Urothelium cell line (cell line): ENCODE measurements at regions not wholly inside any gene's neighbourhood (a gene's known extent, or its start where the extent isn't known, plus 50 kb on each side); places are given as distances from the start of the nearest gene placed in this dataset.
"Not testable (repeated sequence)": the region's sequence is repeated elsewhere in the genome, so short reads cannot be mapped to it uniquely, and the experiment has no call there.

Source experiments
- DNase-seq: peaks from one replicate; pipeline ENCODE4 v3.0.0; 2011; ENCODE audit warnings: low spot score, mixed read lengths
- FAIRE-seq: peaks from 2 replicates; lab custom pipeline; 2011; peaks lifted over from hg19 to GRCh38; lab: Jason Lieb, UNC

DNA sequence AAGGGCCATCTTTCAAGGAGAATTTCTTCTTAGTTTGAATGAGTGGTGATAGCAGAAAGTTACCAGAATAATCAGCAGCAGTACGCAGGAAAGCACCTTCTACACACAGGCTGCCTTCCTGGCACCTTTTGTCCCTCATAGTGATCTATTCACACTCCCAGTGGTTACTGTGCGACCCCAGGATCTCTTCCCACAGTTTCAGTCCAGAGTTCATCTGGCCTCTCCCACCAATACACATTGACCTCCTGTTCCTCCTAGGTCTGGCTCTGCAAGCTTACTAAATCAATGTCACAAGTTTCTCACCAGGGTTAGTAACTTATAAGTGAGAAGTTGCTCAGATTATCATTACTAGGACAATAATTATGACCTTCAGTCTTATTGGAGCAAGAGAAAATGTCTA, 99.1 kb upstream of the PIK3R1 start:
- DNase-seq = no peak
- FAIRE-seq = no peak

DNA sequence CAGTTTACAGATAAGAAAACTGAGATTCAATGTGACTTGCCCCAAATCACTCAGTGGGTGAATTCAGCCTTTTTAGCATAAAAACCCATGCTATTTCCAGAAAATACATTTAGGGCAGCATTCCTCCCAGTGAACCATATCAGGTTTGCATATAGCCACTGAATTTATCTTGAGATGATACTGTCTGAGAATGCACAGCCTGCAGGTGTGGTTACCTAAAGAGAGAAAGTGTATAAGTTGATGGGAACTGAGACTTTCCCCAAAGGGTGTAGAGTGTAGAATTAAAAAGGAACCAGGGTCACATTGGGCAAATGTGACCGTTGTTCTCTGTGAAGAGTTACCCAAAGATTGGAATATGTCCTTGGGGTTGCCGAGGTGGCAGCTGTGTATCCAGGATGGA, 100.0 kb upstream of the PIK3R1 start:
- FAIRE-seq = no peak
- DNase-seq = no peak

DNA sequence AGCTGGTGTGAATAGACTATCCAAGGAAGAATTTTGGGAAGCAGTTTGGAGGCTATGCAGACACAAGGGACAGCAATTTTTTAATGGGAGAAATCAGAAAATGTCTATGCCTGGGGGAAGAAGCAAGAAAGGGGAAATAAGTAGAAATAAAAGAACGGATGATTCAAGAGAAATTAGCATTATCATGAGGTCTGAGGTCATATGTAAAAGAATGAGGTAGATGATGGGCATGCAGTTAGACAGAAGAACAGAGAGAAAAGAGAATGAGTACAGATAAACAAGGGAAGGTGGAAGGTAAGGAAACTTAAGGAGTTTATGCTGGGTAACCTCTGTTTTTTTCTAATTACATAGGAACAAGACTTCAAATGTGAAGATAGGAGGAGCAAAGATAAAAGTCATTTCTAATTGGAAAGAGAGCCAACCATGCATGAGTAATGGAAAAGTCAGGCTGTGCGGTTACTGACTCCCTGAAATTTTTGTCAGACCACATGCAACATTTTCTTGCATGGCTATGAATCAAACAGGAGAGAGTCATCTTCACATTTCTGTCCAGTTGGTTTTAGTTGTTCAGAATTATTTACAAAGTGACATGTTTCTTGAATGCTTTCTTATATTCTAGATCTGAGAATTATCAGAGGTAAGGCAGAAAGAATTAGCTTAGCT, 101.0 kb upstream of the PIK3R1 start:
- DNase-seq (peak; percentile 32), FAIRE-seq (no peak)

DNA sequence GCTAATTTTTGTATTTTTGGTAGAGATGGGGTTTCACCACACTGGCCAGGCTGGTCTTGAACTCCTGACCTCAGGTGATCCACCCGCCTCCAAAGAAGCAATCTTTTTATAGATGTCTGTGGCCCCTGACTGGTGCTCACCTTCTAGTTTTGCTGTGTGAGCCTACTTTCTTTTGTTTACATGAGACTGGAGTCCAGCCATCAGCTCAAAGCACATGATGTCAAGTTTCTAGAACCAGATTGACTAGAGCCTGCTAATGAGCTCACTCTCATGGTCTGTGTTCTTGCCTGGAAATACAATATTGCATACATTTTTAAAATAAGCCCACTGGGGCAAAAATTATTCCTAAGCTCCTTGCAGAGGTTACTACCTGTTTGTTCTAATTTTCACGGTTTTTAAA, 102.9 kb upstream of the PIK3R1 start:
- FAIRE-seq (no peak), DNase-seq (no peak)

DNA sequence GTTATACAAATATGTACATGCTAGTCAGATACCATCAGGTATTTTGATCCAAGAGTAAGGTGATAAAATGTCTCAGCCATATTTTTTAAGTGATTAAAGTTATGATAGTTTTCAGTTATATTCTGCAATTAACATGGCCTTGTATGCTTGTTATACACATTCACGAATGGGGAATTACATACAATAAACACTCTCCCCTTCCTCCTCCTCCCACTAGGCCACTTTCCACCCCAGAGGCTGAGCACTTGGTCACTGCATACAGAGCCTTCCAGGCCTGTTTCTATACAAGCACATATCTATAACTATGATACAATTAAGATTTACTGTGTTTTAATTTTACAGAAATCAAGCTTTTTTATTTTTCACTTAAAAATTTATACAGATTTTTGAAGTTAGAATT, 104.7 kb upstream of the PIK3R1 start:
- FAIRE-seq = no peak

DNA sequence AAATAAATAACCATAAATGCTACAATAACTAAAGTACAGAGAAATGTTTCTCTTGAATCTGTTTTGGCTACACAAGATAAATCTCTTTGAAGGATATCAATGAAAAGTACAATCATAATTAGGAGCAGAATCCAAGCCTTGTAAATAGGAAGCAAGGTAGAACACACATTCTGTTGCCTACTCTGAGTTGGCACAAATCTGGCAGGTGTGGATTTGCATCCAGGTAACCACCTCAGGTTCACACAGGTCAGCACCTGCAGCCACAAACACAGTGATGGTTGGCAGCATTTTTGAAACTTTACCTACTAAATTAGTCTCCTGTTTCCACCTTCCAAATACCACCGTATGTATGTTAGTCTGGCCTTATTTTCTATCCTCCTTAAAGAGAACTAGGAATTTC, 105.3 kb upstream of the PIK3R1 start:
- no peak for DNase-seq

More for the DNA sequence above, 104.7 kb upstream of the PIK3R1 start:
- no peak for DNase-seq

DNA sequence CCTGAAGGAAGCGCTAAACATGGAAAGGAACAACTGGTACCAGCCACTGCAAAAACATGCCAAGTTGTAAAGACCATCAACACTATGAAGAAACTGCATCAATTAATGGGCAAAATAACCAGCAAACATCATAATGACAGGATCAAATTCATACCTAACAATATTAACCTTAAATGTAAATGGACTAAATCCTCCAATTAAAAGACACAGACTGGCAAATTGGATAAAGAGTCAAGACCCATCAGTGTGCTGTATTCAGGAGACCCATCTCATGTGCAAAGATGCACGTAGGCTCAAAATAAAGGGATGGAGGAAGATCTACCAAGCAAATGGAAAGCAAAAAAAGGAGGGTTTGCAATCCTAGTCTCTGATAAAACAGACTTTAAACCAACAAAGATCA, 111.3 kb upstream of the PIK3R1 start:
- not testable (repeated sequence) for DNase-seq, FAIRE-seq

More for the DNA sequence above, 105.3 kb upstream of the PIK3R1 start:
- no peak for FAIRE-seq

DNA sequence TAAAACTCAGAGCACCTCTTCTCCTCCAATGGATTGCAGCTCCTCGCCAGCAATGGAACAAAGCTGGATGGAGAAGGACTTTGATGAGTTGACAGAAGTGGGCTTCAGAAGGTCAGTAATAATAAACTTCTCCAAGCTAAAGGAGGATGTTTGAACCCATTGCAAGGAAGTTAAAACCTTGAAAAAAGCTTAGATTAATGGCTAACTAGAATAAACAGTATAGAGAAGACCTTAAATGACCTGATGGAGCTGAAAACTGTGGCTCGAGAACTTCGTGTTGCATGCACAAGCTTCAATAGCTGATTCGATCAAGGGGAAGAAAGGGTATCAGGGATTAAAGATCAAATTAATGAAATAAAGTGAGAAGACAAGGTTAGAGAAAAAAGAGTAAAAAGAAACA, 112.3 kb upstream of the PIK3R1 start:
- FAIRE-seq, DNase-seq: not testable (repeated sequence)

DNA sequence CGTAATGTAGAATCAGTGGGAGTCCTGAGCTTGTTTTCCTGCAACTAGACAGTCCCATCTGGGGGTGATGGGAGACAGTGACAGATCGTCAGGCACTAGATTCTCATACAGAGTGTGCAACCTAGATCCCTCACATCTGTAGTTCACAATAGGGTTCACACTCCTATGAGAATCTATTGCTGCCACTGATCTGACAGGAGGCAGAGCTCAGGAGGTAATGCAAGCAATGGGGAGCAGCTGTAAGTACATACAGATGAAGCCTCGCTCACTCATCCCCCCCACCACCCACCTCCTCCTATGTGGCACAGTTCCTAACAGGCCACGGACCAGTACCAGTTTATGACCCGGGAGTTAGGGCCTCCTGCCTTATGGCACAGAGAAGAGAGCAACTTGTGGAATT, 116.2 kb upstream of the PIK3R1 start:
- FAIRE-seq = no peak
- no peak for DNase-seq

DNA sequence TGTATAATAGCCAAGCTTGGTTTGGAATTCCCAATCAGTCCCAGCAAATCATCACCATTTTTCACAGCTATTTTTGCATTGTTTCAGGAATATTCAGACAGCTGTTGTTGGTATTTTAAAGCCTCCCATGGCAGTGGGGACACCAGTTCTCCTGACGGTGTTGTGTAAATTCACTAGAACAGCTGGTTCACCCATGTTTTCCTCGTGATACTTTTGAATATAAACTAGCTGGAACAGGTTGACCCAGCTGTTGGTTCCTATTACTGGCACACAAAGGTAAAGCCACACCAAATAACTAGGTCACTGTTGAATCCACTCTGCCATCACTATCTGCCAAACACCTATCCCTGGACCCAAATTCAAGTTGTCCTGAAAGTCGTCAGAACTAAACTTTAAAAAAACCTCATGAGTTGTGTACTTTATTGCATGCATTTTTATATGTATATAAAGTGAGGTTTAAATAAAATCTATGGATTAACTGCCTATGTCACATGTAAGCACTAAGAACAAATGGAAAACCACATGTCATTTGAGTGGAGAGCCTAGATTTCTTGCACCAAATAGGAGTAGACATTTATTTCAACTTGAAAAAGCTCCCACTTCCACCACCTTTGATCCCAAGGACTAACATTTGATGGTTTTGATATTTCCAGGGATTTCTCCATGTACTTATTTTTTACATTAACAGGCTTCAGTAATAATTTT, 121.9 kb upstream of the PIK3R1 start:
- FAIRE-seq = no peak
- DNase-seq = no peak

DNA sequence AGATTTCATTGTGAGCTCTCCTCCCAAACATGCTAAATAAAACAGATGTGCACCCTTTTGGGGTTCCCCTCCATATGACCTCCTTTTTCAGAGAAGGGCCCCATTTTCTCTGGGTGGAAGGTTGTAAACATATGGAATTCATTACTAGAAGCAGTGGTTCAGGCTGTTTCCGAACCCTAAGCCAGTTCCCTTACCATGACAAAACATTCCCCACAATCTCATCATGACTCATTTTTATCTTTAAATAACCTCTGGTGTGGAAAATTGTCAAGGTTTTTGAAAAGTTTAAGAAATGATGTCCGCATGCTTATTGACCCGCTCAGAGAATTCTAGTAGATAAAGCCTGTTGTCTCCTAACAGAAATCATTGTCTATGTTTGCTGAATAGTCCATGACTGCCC, 127.3 kb upstream of the PIK3R1 start:
- FAIRE-seq (no peak), DNase-seq (no peak)

DNA sequence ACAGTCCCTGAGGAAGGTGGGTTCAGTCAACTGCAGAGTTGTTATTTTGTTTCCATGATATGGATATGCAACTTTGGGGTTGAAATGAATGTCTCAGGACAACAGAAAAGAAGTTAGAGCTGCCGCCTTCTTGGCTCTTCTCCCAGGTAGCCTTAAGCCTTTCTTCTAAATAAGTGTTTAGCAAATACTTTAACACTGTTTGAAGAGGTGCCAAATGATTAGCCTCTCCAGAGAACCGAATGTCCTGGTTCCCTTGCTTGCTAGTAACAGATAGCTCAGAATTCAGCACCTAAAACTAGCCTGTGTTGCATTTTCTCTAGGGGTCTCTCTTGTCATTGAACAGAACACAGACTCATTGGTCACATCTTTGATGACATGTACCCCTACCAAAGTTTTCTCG, 127.7 kb upstream of the PIK3R1 start:
- FAIRE-seq (no peak), DNase-seq (no peak)

DNA sequence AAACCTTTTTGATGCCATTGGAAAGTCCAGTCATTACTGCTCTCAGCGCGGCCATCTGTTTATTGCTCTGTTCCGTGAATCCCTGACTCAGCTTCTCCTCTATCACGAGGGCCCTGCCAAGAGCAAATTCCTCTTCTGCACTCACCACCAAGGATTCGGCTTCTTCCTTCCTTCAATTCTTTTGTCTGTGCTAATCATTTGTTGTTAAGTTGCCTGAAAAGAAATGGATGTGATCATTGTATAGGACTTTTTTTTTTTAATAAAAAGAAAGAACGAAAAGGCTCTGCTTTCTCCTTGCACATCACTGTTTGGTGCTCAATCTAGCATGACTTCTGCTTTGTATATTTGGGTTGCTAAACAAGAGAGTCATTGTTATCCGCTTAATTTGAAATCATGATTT, 128.7 kb upstream of the PIK3R1 start:
- FAIRE-seq (no peak), DNase-seq (no peak)

DNA sequence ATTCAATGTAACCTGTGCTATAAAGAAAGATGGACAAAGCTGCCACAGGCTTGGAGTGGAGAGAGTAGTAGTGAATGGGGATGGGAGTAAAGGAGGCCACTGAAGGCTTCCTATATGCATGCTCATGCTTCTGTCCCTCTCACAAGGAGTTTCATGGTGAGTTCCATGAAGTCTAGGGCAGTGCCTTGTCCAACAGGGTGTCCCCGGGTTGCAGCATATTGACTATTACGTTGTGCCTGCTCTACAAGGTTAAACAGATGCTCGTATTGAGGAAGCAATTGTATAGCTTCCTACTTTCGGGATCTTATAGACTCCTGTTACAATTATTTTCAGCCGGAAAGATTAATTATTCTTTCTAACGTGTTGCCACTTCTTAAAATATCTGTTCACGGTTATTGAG, 129.1 kb upstream of the PIK3R1 start:
- DNase-seq = no peak
- no peak for FAIRE-seq

DNA sequence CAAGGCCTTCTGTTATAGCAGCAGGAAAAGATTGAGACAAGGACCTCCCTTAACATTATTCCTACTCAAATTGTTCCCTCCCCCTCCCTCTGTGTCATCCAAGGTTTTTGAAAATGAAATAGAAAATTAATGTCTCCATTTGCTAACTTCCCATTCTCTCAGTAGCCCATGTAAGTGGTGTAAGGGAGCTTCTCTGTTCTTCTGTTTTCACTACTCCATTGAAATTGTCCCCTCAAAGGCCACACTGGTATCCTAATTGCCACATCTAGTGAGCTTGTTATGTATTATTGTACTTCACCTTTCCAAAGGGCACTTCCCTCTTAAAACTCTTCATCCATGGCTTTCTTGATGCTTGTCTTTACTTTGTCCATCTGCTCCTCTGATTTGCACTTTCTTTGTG, 131.2 kb upstream of the PIK3R1 start:
- FAIRE-seq = no peak
- DNase-seq = no peak

DNA sequence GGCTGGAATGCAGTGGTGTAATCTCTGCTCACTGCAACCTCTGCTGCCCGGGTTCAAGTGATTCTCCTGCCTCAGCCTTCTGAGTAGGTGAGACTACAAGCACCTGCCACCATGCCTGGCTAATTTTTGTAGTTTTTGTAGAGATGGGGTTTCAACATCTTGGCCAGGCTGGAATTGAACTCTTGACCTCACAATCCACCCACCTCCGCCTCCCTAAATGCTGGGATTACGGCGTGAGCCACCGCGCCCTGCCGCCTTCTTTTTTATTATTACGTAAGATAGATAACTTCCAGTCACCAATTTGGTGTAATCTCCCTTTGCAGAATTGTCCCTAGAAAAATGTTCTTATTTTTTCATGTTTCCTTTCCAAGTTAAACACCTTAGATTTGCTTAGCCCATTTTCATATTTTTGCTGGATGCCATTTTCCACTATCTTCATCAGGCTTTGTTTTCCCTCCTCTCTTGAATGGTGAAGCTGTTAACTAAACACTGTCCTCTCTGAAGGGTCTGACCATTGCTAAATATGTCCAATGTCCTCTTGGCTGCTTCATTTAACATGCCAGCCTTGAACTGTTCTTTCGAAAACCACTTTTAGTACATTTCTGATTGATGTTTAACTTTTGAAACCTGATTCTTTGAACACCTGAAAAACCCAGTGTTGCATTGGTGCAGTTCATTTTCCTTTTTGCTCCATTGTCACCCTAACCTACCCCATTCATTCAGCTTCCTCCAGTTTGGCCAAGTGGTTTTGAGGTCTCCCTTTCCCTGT, 135.1 kb upstream of the PIK3R1 start:
- FAIRE-seq = no peak
- no peak for DNase-seq

DNA sequence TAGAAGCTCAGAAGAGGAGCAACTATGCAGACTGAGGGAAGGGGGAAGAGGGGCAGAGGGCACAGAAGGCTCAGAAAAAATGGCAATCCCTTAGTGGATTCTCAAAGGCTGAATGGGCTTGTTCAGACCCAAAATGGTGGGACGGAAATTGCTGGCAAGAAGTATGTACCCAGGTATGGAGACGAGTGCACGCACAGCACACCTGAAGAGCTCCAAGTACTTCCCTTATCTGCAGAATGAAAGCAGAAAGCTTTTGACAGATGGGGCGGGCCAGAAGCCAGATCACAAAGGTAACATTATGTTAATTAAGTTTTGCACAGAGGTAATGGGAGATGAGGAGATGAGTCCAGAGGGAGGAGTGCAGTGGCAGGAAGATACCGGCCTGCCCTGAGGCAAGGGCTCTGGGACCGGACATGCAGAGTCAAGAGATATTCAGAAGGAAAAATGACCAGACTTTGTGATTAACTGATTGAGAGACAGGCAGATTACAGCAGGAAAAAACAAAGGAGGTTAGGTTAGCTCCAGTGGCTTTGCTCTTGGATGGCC, 138.1 kb upstream of the PIK3R1 start:
- FAIRE-seq (no peak), DNase-seq (no peak)

DNA sequence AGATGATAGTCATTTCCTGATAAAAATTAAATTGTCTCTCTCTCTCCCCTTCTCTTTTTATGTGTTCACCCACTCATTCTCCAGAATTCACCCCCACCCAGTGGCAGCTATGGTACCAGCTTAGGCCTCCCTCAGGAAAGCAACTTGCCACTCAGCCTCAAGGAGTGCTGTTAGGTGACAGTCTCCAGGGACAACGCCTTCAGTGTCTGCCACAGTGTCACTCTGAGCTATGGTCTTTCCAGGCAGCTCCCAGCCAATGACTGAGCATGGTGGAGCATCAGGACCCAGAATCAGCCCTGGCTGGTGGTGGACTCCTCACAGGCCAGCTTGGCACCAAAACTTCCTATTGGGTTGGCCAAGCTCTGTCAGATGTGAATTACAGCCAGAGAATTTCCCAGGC, 140.9 kb upstream of the PIK3R1 start:
- no peak for DNase-seq
- no peak for FAIRE-seq

DNA sequence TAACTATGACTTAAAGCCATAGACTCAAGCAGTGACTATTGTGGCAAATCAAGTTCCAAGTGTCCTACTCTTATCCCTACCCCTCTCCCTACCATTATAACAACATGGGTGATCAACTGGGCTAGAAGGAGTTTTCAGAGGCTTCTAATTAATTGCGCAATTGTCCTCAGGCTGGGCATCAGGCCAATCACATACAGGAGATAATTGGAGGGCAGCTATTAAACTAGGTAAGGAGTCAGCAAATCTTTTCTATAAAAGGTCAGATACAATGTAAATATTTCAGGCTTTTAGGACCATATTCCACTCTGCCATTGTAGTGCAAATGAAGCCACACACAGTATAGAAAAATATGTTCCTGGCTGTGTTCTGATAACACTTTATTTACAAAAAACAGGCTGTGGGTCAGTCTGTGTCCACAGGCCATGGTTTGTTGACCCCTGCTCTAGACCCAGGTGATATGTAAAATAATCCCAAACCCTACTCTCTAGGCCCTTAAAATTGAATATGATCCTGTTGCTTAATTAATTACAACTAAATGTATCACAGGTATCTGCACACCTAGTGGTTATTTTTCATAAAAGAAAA, 141.4 kb upstream of the PIK3R1 start:
- DNase-seq (no peak), FAIRE-seq (no peak)

DNA sequence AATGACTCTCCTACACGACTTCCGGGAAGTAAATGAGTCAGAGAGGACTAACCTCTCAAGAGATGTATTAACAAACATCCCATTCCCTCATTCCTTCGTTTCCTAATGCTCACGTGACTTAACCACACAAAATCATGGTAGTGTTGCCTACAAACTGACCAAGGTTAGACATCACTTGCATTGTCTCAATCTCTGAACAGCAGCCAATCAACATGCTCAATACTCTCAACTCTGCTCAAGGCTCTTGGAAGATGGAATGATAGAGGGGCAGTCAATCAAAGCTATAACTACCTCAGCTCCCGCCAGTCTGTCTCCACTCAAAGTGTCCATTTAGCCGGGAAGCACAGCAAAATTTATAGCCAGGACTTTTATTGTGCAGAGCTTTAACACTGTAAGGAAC, 143.8 kb upstream of the PIK3R1 start:
- FAIRE-seq (no peak), DNase-seq (no peak)

DNA sequence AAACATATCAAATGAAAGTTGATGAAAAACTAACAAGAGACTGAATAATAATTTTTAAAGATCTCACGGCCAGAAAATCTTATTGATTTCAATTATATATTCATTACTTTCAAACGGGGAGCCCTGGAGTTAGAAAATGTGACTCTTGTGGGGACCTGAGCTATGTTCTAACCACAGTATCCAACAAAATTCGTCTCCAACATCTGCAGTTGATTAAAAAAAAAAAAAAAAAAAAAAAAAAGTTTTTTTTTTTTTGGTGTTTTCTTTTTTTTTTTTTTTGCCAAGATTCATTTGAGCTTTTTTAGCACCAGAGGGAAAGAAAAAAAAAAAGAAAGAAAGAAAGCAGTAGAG, 144.3 kb upstream of the PIK3R1 start:
- FAIRE-seq (no peak), DNase-seq (no peak)
